ENCODE measurements at regions not wholly inside any gene's neighbourhood (a gene's known extent, or its start where the extent isn't known, plus 50 kb on each side); places are given as distances from the start of the nearest gene placed in this dataset.
A peak's percentile ranks its signal among the peaks of the same experiment; 100 is the strongest.

DNA sequence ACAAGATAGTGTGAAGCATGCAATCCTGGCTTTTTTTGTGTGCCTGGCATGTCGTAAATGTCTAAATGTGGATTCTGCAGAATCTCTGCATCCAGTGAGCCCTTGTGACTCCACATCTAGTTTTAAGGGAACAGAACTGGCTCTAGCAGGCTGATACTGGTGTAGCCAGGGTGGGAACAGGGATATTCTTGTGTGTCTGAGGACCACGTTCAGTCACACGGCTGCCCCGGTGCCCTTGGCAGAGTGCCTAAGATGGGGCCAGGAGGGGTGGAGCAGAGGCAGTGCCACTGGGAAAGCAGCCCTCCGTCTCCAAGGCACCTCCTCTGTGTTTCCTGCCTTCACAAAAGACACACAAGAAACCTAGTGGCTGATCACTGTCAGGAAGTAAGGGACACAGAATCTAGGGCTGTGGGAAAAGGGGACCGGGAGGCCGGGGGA lies 91.5 kb upstream of the PARD3B start (continued):
- TF ChIP-seq, protein P1, sequence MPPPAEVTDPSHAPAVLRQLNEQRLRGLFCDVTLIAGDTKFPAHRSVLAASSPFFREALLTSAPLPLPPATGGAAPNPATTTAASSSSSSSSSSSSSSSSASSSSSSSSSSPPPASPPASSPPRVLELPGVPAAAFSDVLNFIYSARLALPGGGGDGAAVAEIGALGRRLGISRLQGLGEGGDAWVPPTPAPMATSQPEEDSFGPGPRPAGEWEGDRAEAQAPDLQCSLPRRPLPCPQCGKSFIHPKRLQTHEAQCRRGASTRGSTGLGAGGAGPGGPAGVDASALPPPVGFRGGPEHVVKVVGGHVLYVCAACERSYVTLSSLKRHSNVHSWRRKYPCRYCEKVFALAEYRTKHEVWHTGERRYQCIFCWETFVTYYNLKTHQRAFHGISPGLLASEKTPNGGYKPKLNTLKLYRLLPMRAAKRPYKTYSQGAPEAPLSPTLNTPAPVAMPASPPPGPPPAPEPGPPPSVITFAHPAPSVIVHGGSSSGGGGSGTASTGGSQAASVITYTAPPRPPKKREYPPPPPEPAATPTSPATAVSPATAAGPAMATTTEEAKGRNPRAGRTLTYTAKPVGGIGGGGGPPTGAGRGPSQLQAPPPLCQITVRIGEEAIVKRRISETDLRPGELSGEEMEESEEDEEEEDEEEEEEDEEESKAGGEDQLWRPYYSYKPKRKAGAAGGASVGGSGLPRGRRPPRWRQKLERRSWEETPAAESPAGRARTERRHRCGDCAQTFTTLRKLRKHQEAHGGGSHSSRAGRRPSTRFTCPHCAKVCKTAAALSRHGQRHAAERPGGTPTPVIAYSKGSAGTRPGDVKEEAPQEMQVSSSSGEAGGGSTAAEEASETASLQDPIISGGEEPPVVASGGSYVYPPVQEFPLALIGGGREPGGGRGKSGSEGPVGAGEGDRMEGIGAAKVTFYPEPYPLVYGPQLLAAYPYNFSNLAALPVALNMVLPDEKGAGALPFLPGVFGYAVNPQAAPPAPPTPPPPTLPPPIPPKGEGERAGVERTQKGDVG (CRISPR knock-in tag; IDR thresholded peaks at IDR 0.05; ENCODE audit: borderline replicate concordance) = no peak
- TF ChIP-seq TP53 (CRISPR knock-in tag; conservative IDR thresholded peaks at IDR 0.05) = no peak
- TF ChIP-seq ZNF570 (CRISPR knock-in tag; IDR thresholded peaks at IDR 0.05; ENCODE audit: borderline replicate concordance) = no peak
- TF ChIP-seq, protein P2, sequence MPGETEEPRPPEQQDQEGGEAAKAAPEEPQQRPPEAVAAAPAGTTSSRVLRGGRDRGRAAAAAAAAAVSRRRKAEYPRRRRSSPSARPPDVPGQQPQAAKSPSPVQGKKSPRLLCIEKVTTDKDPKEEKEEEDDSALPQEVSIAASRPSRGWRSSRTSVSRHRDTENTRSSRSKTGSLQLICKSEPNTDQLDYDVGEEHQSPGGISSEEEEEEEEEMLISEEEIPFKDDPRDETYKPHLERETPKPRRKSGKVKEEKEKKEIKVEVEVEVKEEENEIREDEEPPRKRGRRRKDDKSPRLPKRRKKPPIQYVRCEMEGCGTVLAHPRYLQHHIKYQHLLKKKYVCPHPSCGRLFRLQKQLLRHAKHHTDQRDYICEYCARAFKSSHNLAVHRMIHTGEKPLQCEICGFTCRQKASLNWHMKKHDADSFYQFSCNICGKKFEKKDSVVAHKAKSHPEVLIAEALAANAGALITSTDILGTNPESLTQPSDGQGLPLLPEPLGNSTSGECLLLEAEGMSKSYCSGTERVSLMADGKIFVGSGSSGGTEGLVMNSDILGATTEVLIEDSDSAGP (CRISPR knock-in tag; IDR thresholded peaks at IDR 0.05; ENCODE audit: borderline replicate concordance) = 0 out of 2 replicates have a peak, but pooled peaks have one; percentile 35

DNA sequence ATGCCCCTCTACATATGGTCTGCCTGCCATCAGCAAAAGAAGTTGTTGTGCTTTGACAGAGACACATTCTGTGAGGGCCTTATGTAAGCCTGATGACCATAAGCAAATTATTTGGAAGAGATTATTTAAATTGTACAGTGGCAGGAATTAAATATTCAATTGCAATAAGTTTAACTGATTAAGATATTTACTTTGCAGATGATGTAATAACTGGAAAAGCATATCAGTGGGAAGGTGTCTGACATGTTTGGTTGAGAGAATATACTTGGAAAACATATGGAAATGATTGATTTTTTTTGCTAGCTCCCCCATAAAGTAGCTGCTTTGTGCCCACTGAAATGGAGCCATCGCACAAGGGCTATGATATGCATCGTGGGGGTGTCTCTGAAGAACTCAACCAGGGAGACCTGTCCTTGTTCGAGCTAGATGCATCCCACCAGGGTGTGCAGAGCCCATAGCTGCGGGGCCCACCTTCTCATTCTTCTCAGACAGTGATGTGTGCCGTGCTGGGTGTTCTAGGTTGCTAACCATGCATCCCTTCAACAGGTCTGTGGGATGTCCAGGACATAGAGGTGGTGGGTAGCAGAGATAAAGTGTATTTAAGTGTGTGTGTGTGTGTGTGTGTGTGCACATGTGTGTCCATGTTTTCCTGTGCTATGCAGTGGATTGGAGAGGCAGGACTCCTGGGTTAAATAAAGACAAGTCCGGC lies 90.4 kb upstream of the PARD3B start:
- H3K9ac ChIP-seq (ENCODE audit: insufficient read depth, low read depth, low read length) = no peak overlapping the region
- 0 out of 2 replicates have a peak, but pooled peaks cover 13% of the 10 kb centered on the region for H3K9me3 ChIP-seq (ENCODE audit: low read length)
- H3K27me3 ChIP-seq (ENCODE audit: control insufficient read depth in 1 of 2, insufficient read depth in 2 of 2, low read length in 2 of 2) = no peaks in the 10 kb centered on the region
- ChIA-PET CTCF (ENCODE audit: low intra/inter-chr PET ratio, low total read pairs) (no interaction called here), POLR2A (no interaction called here)
- H3K36me3 ChIP-seq (replicated peaks in 1 of 2; ENCODE audit: control insufficient read depth in 1 of 2, insufficient read depth in 2 of 2, low read length in 2 of 2) = no peaks in the 10 kb centered on the region
- BruUV-seq (replicated peaks) = no TSS peak
- H3K4me2 ChIP-seq (ENCODE audit: low read depth, low read length) = no peak overlapping the region
- FAIRE-seq = no peak
- no peak for DNase-seq (ENCODE audit: low spot score)
- no peak for ATAC-seq
- H3K4me3 ChIP-seq (replicated peaks in 1 of 3; ENCODE audit: insufficient read depth in 1 of 3, low read depth in 2 of 3, low read length in 3 of 3) = no peak overlapping the region
- H4K20me1 ChIP-seq (ENCODE audit: insufficient read depth, low read length) = no peaks in the 10 kb centered on the region
- H3K79me2 ChIP-seq (ENCODE audit: insufficient read depth, low read length) = no peaks in the 10 kb centered on the region
- no peak overlapping the region for H2AFZ ChIP-seq (ENCODE audit: low read length)
- H3K27ac ChIP-seq (ENCODE audit: extremely low read length, insufficient read depth, low read length) = no peak overlapping the region
- peaks cover 9% of the 10 kb centered on the region; the same call in 1 of the 2 replicates for H3K4me1 ChIP-seq (ENCODE audit: insufficient read depth, low read length)
- intact Hi-C loops (cut with micrococcal nuclease; ENCODE audit: unreplicated experiment) (no loop called here), in situ Hi-C loops (cut with HindIII; ENCODE audit: extremely low pct_ligation_motif_present, low pct_unique_long_range_greater_than_20kb) (no loop called here)
- 48% methylated on average over 3 of the region's 6 CpGs for WGBS (ENCODE audit: low lambda C conversion rate)
- TF ChIP-seq ZNF616 (CRISPR knock-in tag; IDR thresholded peaks at IDR 0.05; ENCODE audit: low read depth) (no peak), NAIF1 (CRISPR knock-in tag; IDR thresholded peaks at IDR 0.05; ENCODE audit: borderline replicate concordance) (no peak), SRSF1 (optimal IDR thresholded peaks at IDR 0.05; ENCODE audit: low read depth, low read length) (no peak), ZNF30 (CRISPR knock-in tag; IDR thresholded peaks at IDR 0.05) (no peak), SP1 (IDR thresholded peaks at IDR 0.05) (no peak), SP1 (CRISPR knock-in tag; IDR thresholded peaks at IDR 0.05) (no peak), ZMYM3 (CRISPR knock-in tag; IDR thresholded peaks at IDR 0.05) (no peak), CHCHD3 (CRISPR knock-in tag; IDR thresholded peaks at IDR 0.05) (no peak), ZNF235 (CRISPR knock-in tag; IDR thresholded peaks at IDR 0.05; ENCODE audit: borderline replicate concordance) (no peak)
- TF ChIP-seq, protein P3, sequence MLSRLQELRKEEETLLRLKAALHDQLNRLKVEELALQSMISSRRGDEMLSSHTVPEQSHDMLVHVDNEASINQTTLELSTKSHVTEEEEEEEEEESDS (CRISPR knock-in tag; IDR thresholded peaks at IDR 0.05; ENCODE audit: borderline replicate concordance) = no peak
- TF ChIP-seq, protein P4, sequence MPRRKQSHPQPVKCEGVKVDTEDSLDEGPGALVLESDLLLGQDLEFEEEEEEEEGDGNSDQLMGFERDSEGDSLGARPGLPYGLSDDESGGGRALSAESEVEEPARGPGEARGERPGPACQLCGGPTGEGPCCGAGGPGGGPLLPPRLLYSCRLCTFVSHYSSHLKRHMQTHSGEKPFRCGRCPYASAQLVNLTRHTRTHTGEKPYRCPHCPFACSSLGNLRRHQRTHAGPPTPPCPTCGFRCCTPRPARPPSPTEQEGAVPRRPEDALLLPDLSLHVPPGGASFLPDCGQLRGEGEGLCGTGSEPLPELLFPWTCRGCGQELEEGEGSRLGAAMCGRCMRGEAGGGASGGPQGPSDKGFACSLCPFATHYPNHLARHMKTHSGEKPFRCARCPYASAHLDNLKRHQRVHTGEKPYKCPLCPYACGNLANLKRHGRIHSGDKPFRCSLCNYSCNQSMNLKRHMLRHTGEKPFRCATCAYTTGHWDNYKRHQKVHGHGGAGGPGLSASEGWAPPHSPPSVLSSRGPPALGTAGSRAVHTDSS (CRISPR knock-in tag; conservative IDR thresholded peaks at IDR 0.05) = no peak
